HepG2 (cell line): ENCODE measurements at regions not wholly inside any gene's neighbourhood (a gene's known extent, or its start where the extent isn't known, plus 50 kb on each side); places are given as distances from the start of the nearest gene placed in this dataset.
A peak's percentile ranks its signal among the peaks of the same experiment; 100 is the strongest.

ENCODE experiments used
- ATAC-seq: fragments of 200-7000 bp; cut with Tn5 transposase; 3 replicates; pipeline ENCODE4 v1.9.1; 2020; ENCODE audit warnings: mild to moderate bottlenecking, moderate library complexity
- BruUV-seq: library from RNA; stranded (reverse); fragments of 400-500 nt; replicated peaks from 2 replicates; lab custom pipeline; 2021; lab: Mats Ljungman, UMichigan
- CTCF ChIA-PET: fragments of 300-600 bp; formaldehyde crosslinking; extraction: SDS; loops from one replicate; lab custom pipeline; 2021; ENCODE audit warnings: low total read pairs, inconsistent platforms, low intra/inter-chr PET ratio; lab: Yijun Ruan, JAX
- POLR2A ChIA-PET: fragments of 350-600 bp; sonication (Branson Sonifier 250); formaldehyde crosslinking; loops from one replicate; lab custom pipeline; 2020; ENCODE audit warnings: antibody characterized with exemption, inconsistent platforms; lab: Yijun Ruan, JAX
- DNase-seq: peaks from one replicate; pipeline ENCODE4 v3.0.0-alpha.2; 2015; ENCODE audit warnings: low spot score
- FAIRE-seq: peaks from 3 replicates; lab custom pipeline; 2011; peaks lifted over from hg19 to GRCh38; lab: Jason Lieb, UNC
- H2AFZ ChIP-seq: one replicate; pipeline ENCODE4 v1.6.1; 2011; ENCODE audit warnings: low read length, inconsistent platforms
- H3K27ac ChIP-seq: fragments of 300-600 bp; 3 replicates; pipeline ENCODE4 v1.8.0; 2011; ENCODE audit warnings: mixed run types, mild to moderate bottlenecking, mixed read lengths, low read length, inconsistent platforms; ENCODE audit not compliant: insufficient read depth; ENCODE audit errors: extremely low read length
- H3K27me3 ChIP-seq, 2 experiments: fragments of 200-600 bp in 1 of 2; 2 replicates in 1 of 2; 3 replicates in 1 of 2; pipeline versions ENCODE4 v1.6.0 to v1.8.0; 2011; ENCODE audit warnings: low read length in 2 of 2, mild to moderate bottlenecking in 2 of 2, moderate library complexity in 2 of 2, inconsistent platforms in 1 of 2; ENCODE audit not compliant: insufficient read depth in 2 of 2, control insufficient read depth in 1 of 2
- H3K36me3 ChIP-seq, 2 experiments: fragments of 200-600 bp in 1 of 2; replicated peaks in 1 of 2; 2 replicates in 1 of 2; 3 replicates in 1 of 2; pipeline versions ENCODE4 v1.5.1 to v1.8.0; 2011; ENCODE audit warnings: low read length in 2 of 2, inconsistent platforms in 1 of 2; ENCODE audit not compliant: insufficient read depth in 2 of 2, control insufficient read depth in 1 of 2
- H3K4me1 ChIP-seq: 2 replicates; pipeline ENCODE4 v1.5.1; 2012; ENCODE audit warnings: low read length, inconsistent platforms; ENCODE audit not compliant: insufficient read depth
- H3K4me2 ChIP-seq: 2 replicates; pipeline ENCODE4 v1.6.0; 2011; ENCODE audit warnings: low read depth, low read length, inconsistent platforms
- H3K4me3 ChIP-seq, 3 experiments: fragments of 200-600 bp in 1 of 3; sonication (generic), shearing (Covaris generic) in 1 of 3; replicated peaks in 1 of 3; 2 replicates each; pipeline ENCODE4 v1.5.1; 2011 to 2016; ENCODE audit warnings: low read length in 3 of 3, inconsistent platforms in 2 of 3, low read depth in 2 of 3, mild to moderate bottlenecking in 2 of 3, control low read depth in 1 of 3, mixed read lengths in 1 of 3; ENCODE audit not compliant: insufficient read depth in 1 of 3
- H3K79me2 ChIP-seq: one replicate; pipeline ENCODE4 v1.6.1; 2011; ENCODE audit warnings: low read length, inconsistent platforms; ENCODE audit not compliant: insufficient read depth
- H3K9ac ChIP-seq: 2 replicates; pipeline ENCODE4 v1.6.0; 2011; ENCODE audit warnings: mild to moderate bottlenecking, low read depth, low read length, inconsistent platforms; ENCODE audit not compliant: insufficient read depth
- H3K9me3 ChIP-seq: 2 replicates; pipeline ENCODE4 v1.5.1; 2012; ENCODE audit warnings: mild to moderate bottlenecking, low read length
- H4K20me1 ChIP-seq: 2 replicates; pipeline ENCODE4 v1.6.0; 2011; ENCODE audit warnings: inconsistent platforms, mild to moderate bottlenecking, low read length, moderate library complexity; ENCODE audit not compliant: insufficient read depth
- HMG20A ChIP-seq: IDR thresholded peaks from 2 replicates; pipeline ENCODE4 v1.6.1; 2016; ENCODE audit warnings: borderline replicate concordance
- HMG20B ChIP-seq: conservative IDR thresholded peaks from 2 replicates; pipeline ENCODE4 v1.6.1; 2016; ENCODE audit warnings: missing genetic modification reagents, missing compliant biosample characterization
- MXI1 ChIP-seq: IDR thresholded peaks from 3 replicates; pipeline ENCODE4 v1.6.1; 2012; ENCODE audit warnings: low read depth, low read length, inconsistent platforms, borderline replicate concordance
- NFIB ChIP-seq: sonication (generic); formaldehyde crosslinking; IDR thresholded peaks from 2 replicates; pipeline ENCODE4 v1.9.0; 2021; ENCODE audit warnings: missing genetic modification reagents, mild to moderate bottlenecking, borderline replicate concordance
- SETDB1 ChIP-seq: sonication (generic); formaldehyde crosslinking; IDR thresholded peaks from 2 replicates; pipeline ENCODE4 v1.5.1; 2020; ENCODE audit warnings: missing genetic modification reagents, mild to moderate bottlenecking, borderline replicate concordance
- STAG1 ChIP-seq: sonication (generic); formaldehyde crosslinking; IDR thresholded peaks from 2 replicates; pipeline ENCODE4 v1.4.0; 2020; ENCODE audit warnings: missing genetic modification reagents
- U2AF2 ChIP-seq: fragments of 200-400 bp; formaldehyde crosslinking; IDR thresholded peaks from 2 replicates; pipeline ENCODE4 v1.6.1; 2017; ENCODE audit warnings: low read depth, mild to moderate bottlenecking, low read length
- ZFP36L1 ChIP-seq: sonication (generic); formaldehyde crosslinking; IDR thresholded peaks from 2 replicates; pipeline ENCODE4 v1.8.0; 2022; ENCODE audit warnings: mild to moderate bottlenecking, missing genetic modification reagents, moderate library complexity
- ZNF343 ChIP-seq: sonication (generic); formaldehyde crosslinking; IDR thresholded peaks from 2 replicates; pipeline ENCODE4 v1.4.0; 2020; ENCODE audit warnings: mild to moderate bottlenecking, missing genetic modification reagents
- ZNF446 ChIP-seq: sonication (generic); formaldehyde crosslinking; IDR thresholded peaks from 2 replicates; pipeline ENCODE4 v1.5.0; 2020; ENCODE audit warnings: mild to moderate bottlenecking, missing genetic modification reagents
- ZNF558 ChIP-seq: sonication (generic); formaldehyde crosslinking; IDR thresholded peaks from 2 replicates; pipeline ENCODE4 v1.9.0; 2022; ENCODE audit warnings: mild to moderate bottlenecking, missing genetic modification reagents, borderline replicate concordance
- WGBS: methylation state at CpG from one replicate; pipeline ENCODE4 v1.1.6; 2017; ENCODE audit warnings: low lambda C conversion rate; 5-methylcytosine and 5-hydroxymethylcytosine counted together
- in situ Hi-C: cut with HindIII; loops from 2 replicates; pipeline ENCODE4 v1.10.0; 2017; ENCODE audit warnings: low pct_unique_long_range_greater_than_20kb; ENCODE audit not compliant: extremely low pct_ligation_motif_present
- intact Hi-C: fragments of 100-400 bp; cut with micrococcal nuclease; formaldehyde crosslinking; loops from one replicate; pipeline ENCODE4 v1.10.0; 2022; ENCODE audit not compliant: unreplicated experiment

DNA sequence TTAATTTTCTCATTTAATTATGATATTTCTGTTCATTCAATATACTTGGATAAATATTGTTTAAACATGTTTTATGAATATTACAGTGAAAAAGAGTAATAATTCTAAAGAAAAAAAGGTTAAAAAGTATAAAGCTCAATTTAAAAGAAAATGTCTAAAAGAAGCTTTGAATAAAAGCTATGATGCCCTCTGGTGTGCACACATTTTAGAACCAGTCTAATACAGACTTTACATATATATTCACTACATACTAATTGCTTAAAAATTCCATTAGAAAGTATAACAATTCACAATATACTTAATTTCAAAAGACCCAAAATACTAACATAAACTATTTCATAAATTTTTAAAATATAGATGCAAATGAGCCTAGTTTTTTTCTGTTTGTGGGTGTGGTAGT, 909.1 kb upstream of the ROBO1 start:
- no peak overlapping the region for H3K4me2 ChIP-seq
- no peak for TF ChIP-seq ZNF558 (CRISPR knock-in tag)
- peak; percentile 22 for TF ChIP-seq STAG1
- ChIA-PET CTCF (no interaction called here), POLR2A (no interaction called here)
- no peaks in the 10 kb centered on the region for H3K9me3 ChIP-seq
- H3K36me3 ChIP-seq = no peaks in the 10 kb centered on the region
- no peak overlapping the region for H3K4me3 ChIP-seq
- H3K27ac ChIP-seq = no peak overlapping the region
- intact Hi-C loops = loop anchor here (2.0 kb wide), 1 partner anchor 70 kb away; no protein-coding TSS in a partner anchor
- ATAC-seq (no peak), DNase-seq (no peak), FAIRE-seq (no peak)
- H3K4me1 ChIP-seq = no peaks in the 10 kb centered on the region
- H3K27me3 ChIP-seq = no peaks in the 10 kb centered on the region
- no peaks in the 10 kb centered on the region for H4K20me1 ChIP-seq
- no peaks in the 10 kb centered on the region for H3K79me2 ChIP-seq
- in situ Hi-C loops = loop anchor here (25.0 kb wide), 1 partner anchor 1165 kb away; no protein-coding TSS in a partner anchor
- H2AFZ ChIP-seq = no peak overlapping the region
- no TSS peak for BruUV-seq
- H3K9ac ChIP-seq = no peak overlapping the region

DNA sequence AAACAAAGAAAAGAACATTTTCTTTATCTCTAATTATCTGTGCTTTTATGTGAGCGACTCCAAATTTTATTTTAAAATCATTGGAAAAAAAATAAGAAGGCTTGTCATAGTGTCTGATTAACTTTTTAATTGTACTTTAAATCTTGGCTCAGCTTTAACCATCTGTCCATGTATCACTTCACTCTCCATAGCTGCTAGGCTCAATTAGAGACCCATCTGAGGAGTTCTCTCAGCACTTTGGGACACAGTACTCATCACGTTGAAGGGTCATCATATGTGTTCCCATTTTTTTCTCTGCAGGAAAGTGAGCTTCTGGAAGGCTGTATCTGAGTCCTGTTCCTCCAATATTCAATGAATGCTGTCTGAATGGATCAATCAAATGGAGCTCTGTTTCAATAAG, 908.5 kb upstream of the ROBO1 start:
- no peaks in the 10 kb centered on the region for H3K79me2 ChIP-seq
- BruUV-seq = no TSS peak
- H4K20me1 ChIP-seq = no peaks in the 10 kb centered on the region
- ChIA-PET POLR2A (no interaction called here), CTCF (no interaction called here)
- no peaks in the 10 kb centered on the region for H3K9me3 ChIP-seq
- H3K36me3 ChIP-seq = no peaks in the 10 kb centered on the region
- intact Hi-C loops (loop anchor here (2.0 kb wide), 1 partner anchor 69 kb away; no protein-coding TSS in a partner anchor), in situ Hi-C loops (loop anchor here (25.0 kb wide), 1 partner anchor 1164 kb away; no protein-coding TSS in a partner anchor)
- H3K4me2 ChIP-seq = no peak overlapping the region
- no peaks in the 10 kb centered on the region for H3K4me1 ChIP-seq
- no peak for FAIRE-seq
- H2AFZ ChIP-seq = no peak overlapping the region
- ATAC-seq = no peak
- no peak overlapping the region for H3K9ac ChIP-seq
- WGBS = 9% methylated on average over 2 of the region's 2 CpGs
- no peak overlapping the region for H3K27ac ChIP-seq
- TF ChIP-seq ZNF343 (no peak), ZFP36L1 (CRISPR knock-in tag) (no peak), U2AF2 (no peak), SETDB1 (CRISPR knock-in tag) (no peak), MXI1 (no peak), NFIB (CRISPR knock-in tag) (no peak), ZNF446 (CRISPR knock-in tag) (no peak), HMG20B (no peak), HMG20A (CRISPR knock-in tag) (no peak)
- no peaks in the 10 kb centered on the region for H3K27me3 ChIP-seq
- H3K4me3 ChIP-seq = no peak overlapping the region
- no peak for DNase-seq
